HCT116 (cell line): ENCODE measurements at regions not wholly inside any gene's neighbourhood (a gene's known extent, or its start where the extent isn't known, plus 50 kb on each side); places are given as distances from the start of the nearest gene placed in this dataset.

Source experiments
- ATAC-seq: fragments of 200-7000 bp; cut with Tn5 transposase; 2 replicates; pipeline ENCODE4 v1.9.1; 2020; ENCODE audit warnings: mild to moderate bottlenecking, moderate library complexity
- BruUV-seq: library from RNA; stranded (reverse); fragments of 400-500 nt; replicated peaks from 2 replicates; lab custom pipeline; 2021; lab: Mats Ljungman, UMichigan
- CTCF ChIA-PET: fragments of 300-600 bp; sonication (Branson Sonifier 250); formaldehyde crosslinking; loops from one replicate; lab custom pipeline; 2021; ENCODE audit warnings: antibody characterized with exemption; lab: Charles Lee
- POLR2A ChIA-PET: fragments of 300-600, 350-600 bp; sonication (Branson Sonifier 250); formaldehyde crosslinking; loops from one replicate; lab custom pipeline; 2021; ENCODE audit warnings: antibody characterized with exemption; lab: Charles Lee
- RAD21 ChIA-PET, 2 experiments: fragments of 300-600 bp; sonication (Branson Sonifier 250); formaldehyde crosslinking; loops; one replicate each; lab custom pipeline; 2023; ENCODE audit warnings: low total read pairs in 2 of 2; ENCODE audit not compliant: uncharacterized antibody in 2 of 2, unreplicated experiment in 2 of 2, low non-redundant PET in 1 of 2; lab: Charles Lee
- DNase-seq: peaks from one replicate; pipeline ENCODE4 v3.0.0-alpha.2; 2010; ENCODE audit warnings: low read depth, low spot score
- H2AFZ ChIP-seq: fragments of 200-600 bp; shearing (Covaris generic), sonication (generic); 2 replicates; pipeline ENCODE4 v1.6.1; 2017; ENCODE audit warnings: low read depth, mixed run types, mixed read lengths, antibody characterized with exemption, low read length; ENCODE audit not compliant: poor library complexity, severe bottlenecking
- H3K27ac ChIP-seq: 2 replicates; pipeline ENCODE4 v1.5.1; 2012; ENCODE audit warnings: low read depth, low read length
- H3K27me3 ChIP-seq: fragments of 200-600 bp; sonication (generic); 2 replicates; pipeline ENCODE4 v1.6.1; 2016; ENCODE audit warnings: mixed run types, low read length, mixed read lengths; ENCODE audit not compliant: insufficient read depth
- H3K36me3 ChIP-seq, 2 experiments: fragments of 200-500 bp in 1 of 2; fragments of 200-600 bp in 1 of 2; sonication (Bioruptor generic) in 1 of 2; sonication (generic) in 1 of 2; 2 replicates each; pipeline versions ENCODE4 v1.5.1 to v1.6.1; 2014 to 2016; ENCODE audit warnings: low read length in 2 of 2, inconsistent platforms in 1 of 2, mixed read lengths in 1 of 2, mixed run types in 1 of 2; ENCODE audit not compliant: insufficient read depth in 2 of 2, control insufficient read depth in 1 of 2
- H3K4me1 ChIP-seq, 2 experiments: fragments of 200-600 bp in 1 of 2; sonication (generic) in 1 of 2; 2 replicates each; pipeline versions ENCODE4 v1.5.1 to v1.6.1; 2012 to 2017; ENCODE audit warnings: low read length in 2 of 2, inconsistent platforms in 1 of 2, mild to moderate bottlenecking in 1 of 2, mixed read lengths in 1 of 2, mixed run types in 1 of 2, moderate library complexity in 1 of 2; ENCODE audit not compliant: insufficient read depth in 2 of 2, control insufficient read depth in 1 of 2
- H3K4me2 ChIP-seq: fragments of 200-600 bp; sonication (generic); 2 replicates; pipeline ENCODE4 v1.6.1; 2017; ENCODE audit warnings: mixed run types, low read length, mixed read lengths
- H3K4me3 ChIP-seq, 2 experiments: fragments of 200-600 bp in 1 of 2; sonication (generic) in 1 of 2; replicated peaks in 1 of 2; 2 replicates each; pipeline ENCODE4 v1.5.1; 2011 to 2016; ENCODE audit warnings: low read length in 2 of 2, control low read depth in 1 of 2, low read depth in 1 of 2, mild to moderate bottlenecking in 1 of 2, mixed read lengths in 1 of 2, mixed run types in 1 of 2
- H3K79me2 ChIP-seq: fragments of 200-600 bp; sonication (generic); 2 replicates; pipeline ENCODE4 v1.6.1; 2017; ENCODE audit warnings: mild to moderate bottlenecking, mixed run types, low read length, moderate library complexity, mixed read lengths; ENCODE audit not compliant: insufficient read depth
- H3K9ac ChIP-seq: fragments of 200-600 bp; sonication (generic); 2 replicates; pipeline ENCODE4 v1.6.1; 2016; ENCODE audit warnings: low read length, mixed read lengths
- H3K9me2 ChIP-seq: fragments of 200-600 bp; sonication (generic), shearing (Covaris generic); 2 replicates; pipeline ENCODE4 v1.6.1; 2017; ENCODE audit warnings: mixed run types, mild to moderate bottlenecking, moderate library complexity; ENCODE audit not compliant: insufficient read depth
- H3K9me3 ChIP-seq, 2 experiments: fragments of 200-500 bp in 1 of 2; fragments of 200-600 bp in 1 of 2; sonication (Bioruptor generic) in 1 of 2; sonication (generic) in 1 of 2; 2 replicates each; pipeline ENCODE4 v1.6.1; 2014 to 2017; ENCODE audit warnings: low read length in 2 of 2, mixed read lengths in 2 of 2, inconsistent platforms in 1 of 2, low read depth in 1 of 2, mild to moderate bottlenecking in 1 of 2, mixed run types in 1 of 2, moderate library complexity in 1 of 2; ENCODE audit not compliant: control insufficient read depth in 1 of 2, insufficient read depth in 1 of 2
- H4K20me1 ChIP-seq: fragments of 200-600 bp; sonication (generic), shearing (Covaris generic); 2 replicates; pipeline ENCODE4 v1.6.1; 2017; ENCODE audit warnings: mixed run types, mild to moderate bottlenecking, moderate library complexity; ENCODE audit not compliant: insufficient read depth
- CBX3 ChIP-seq: IDR thresholded peaks from 2 replicates; pipeline ENCODE4 v1.6.1; 2012; ENCODE audit warnings: low read depth
- CTCF ChIP-seq, 3 experiments: fragments of 200-600 bp in 1 of 3; sonication (generic) in 1 of 3; IDR thresholded peaks in 2 of 3; conservative IDR thresholded peaks in 1 of 3; 2 replicates each; pipeline ENCODE4 v1.5.1; 2012 to 2017; ENCODE audit warnings: low read depth in 2 of 3, low read length in 2 of 3, antibody characterized with exemption in 1 of 3, borderline replicate concordance in 1 of 3, control low read depth in 1 of 3, mild to moderate bottlenecking in 1 of 3, mixed read lengths in 1 of 3, mixed run types in 1 of 3, moderate library complexity in 1 of 3; ENCODE audit not compliant: insufficient read depth in 1 of 3
- EGR1 ChIP-seq: IDR thresholded peaks from 2 replicates; pipeline ENCODE4 v1.6.1; 2012; ENCODE audit warnings: low read depth
- EZH2 ChIP-seq: fragments of 200-600 bp; sonication (generic); IDR thresholded peaks from 2 replicates; pipeline ENCODE4 v1.6.1; 2017; ENCODE audit warnings: antibody characterized with exemption, mixed run types
- EZH2phosphoT487 ChIP-seq: fragments of 200-600 bp; IDR thresholded peaks from 2 replicates; pipeline ENCODE4 v1.6.1; 2018; ENCODE audit warnings: antibody characterized with exemption, borderline replicate concordance
- FOSL1 ChIP-seq: IDR thresholded peaks from 2 replicates; pipeline ENCODE4 v1.6.1; 2012; ENCODE audit warnings: low read depth
- JUND ChIP-seq: IDR thresholded peaks from 2 replicates; pipeline ENCODE4 v1.6.1; 2012
- MAX ChIP-seq: IDR thresholded peaks from 2 replicates; pipeline ENCODE4 v1.6.1; 2012
- POLR2A ChIP-seq: IDR thresholded peaks from 2 replicates; pipeline ENCODE4 v1.7.0; 2011; ENCODE audit warnings: borderline replicate concordance; ENCODE audit not compliant: insufficient read depth, insufficient read length; ENCODE audit errors: extremely low read depth
- POLR2AphosphoS5 ChIP-seq: IDR thresholded peaks from 2 replicates; pipeline ENCODE4 v1.6.1; 2011; ENCODE audit warnings: mild to moderate bottlenecking, low read depth, low read length, moderate library complexity
- RAD21 ChIP-seq: IDR thresholded peaks from 2 replicates; pipeline ENCODE4 v1.6.1; 2012; ENCODE audit warnings: low read depth, mild to moderate bottlenecking
- REST ChIP-seq: IDR thresholded peaks from 2 replicates; pipeline ENCODE4 v1.6.1; 2012; ENCODE audit warnings: low read depth
- SIN3A ChIP-seq: IDR thresholded peaks from 2 replicates; pipeline ENCODE4 v1.6.1; 2012; ENCODE audit warnings: low read depth
- SP1 ChIP-seq: IDR thresholded peaks from 2 replicates; pipeline ENCODE4 v1.6.1; 2012; ENCODE audit warnings: low read depth
- SRF ChIP-seq: IDR thresholded peaks from 2 replicates; pipeline ENCODE4 v1.6.1; 2012; ENCODE audit warnings: low read depth
- TCF7L2 ChIP-seq: IDR thresholded peaks from 2 replicates; pipeline ENCODE4 v1.7.0; 2011; ENCODE audit warnings: borderline replicate concordance, inconsistent platforms; ENCODE audit not compliant: insufficient read depth, insufficient read length; ENCODE audit errors: extremely low read depth
- ZBTB33 ChIP-seq: IDR thresholded peaks from 2 replicates; pipeline ENCODE4 v1.6.1; 2011; ENCODE audit warnings: mild to moderate bottlenecking, low read length, moderate library complexity; ENCODE audit not compliant: insufficient replicate concordance; ENCODE audit errors: extremely low read depth
- ZFX ChIP-seq: fragments of 450-650 bp; IDR thresholded peaks from 2 replicates; pipeline ENCODE4 v1.6.1; 2017
- ZNF274 ChIP-seq: fragments of 200-500 bp; sonication (Bioruptor generic); IDR thresholded peaks from 2 replicates; pipeline ENCODE4 v1.6.1; 2014; ENCODE audit warnings: mild to moderate bottlenecking, low read depth, low read length, inconsistent platforms
- intact Hi-C: fragments of 100-400 bp; cut with micrococcal nuclease; formaldehyde crosslinking; loops from 2 replicates; pipeline ENCODE4 v1.10.0; 2022

GRCh38 chr1:82371844-82372498 lies 571.2 kb downstream of the ADGRL2 start:
- peaks cover 0 to 5% of the 10 kb centered on the region in 2 experiments; a peak in 1 of 4 replicates for H3K9me3 ChIP-seq
- no peak overlapping the region for H3K9ac ChIP-seq
- no TSS peak for BruUV-seq

More at GRCh38 chr1:82371844-82372498, 571.2 kb downstream of the ADGRL2 start:
- Histone ChIP-seq H3K27ac (no peak overlapping the region), H3K4me3 (no peak overlapping the region), H3K9me2 (no peaks in the 10 kb centered on the region), H3K79me2 (no peaks in the 10 kb centered on the region), H3K4me2 (no peak overlapping the region), H4K20me1 (no peaks in the 10 kb centered on the region), H3K36me3 (no peaks in the 10 kb centered on the region), H3K4me1 (no peaks in the 10 kb centered on the region), H2AFZ (no peak overlapping the region), H3K27me3 (no peaks in the 10 kb centered on the region)
- DNase-seq (no peak), ATAC-seq (no peak)
- POLR2A ChIA-PET, result no interaction called here
- intact Hi-C loops, result no loop called here
- TF ChIP-seq REST, result no peak
- TF ChIP-seq RAD21, result no peak
- no peak for TF ChIP-seq JUND
- no peak for TF ChIP-seq ZNF274
- no peak for TF ChIP-seq EZH2phosphoT487
- TF ChIP-seq EZH2, result no peak
- TF ChIP-seq SP1, result no peak
- no peak for TF ChIP-seq POLR2AphosphoS5
- no peak for TF ChIP-seq ZBTB33
- no peak for TF ChIP-seq TCF7L2
- no peak for TF ChIP-seq SRF
- no peak for TF ChIP-seq SIN3A
- TF ChIP-seq EGR1, result no peak
- no peak for TF ChIP-seq ZFX
- TF ChIP-seq MAX, result no peak
- TF ChIP-seq POLR2A, result no peak
- TF ChIP-seq FOSL1, result no peak
- TF ChIP-seq CTCF (IDR thresholded peaks at IDR 0.05 in 2 of 3, conservative IDR thresholded peaks at IDR 0.05 in 1 of 3; ENCODE audit: borderline replicate concordance in 1 of 3, insufficient read depth in 1 of 3, low read depth in 2 of 3, low read length in 2 of 3), result no peak
- no peak for TF ChIP-seq CBX3
- RAD21 ChIA-PET, result no interaction called here
- CTCF ChIA-PET, result no interaction called here
